ENCODE measurements at regions not wholly inside any gene's neighbourhood (a gene's known extent, or its start where the extent isn't known, plus 50 kb on each side); places are given as distances from the start of the nearest gene placed in this dataset.

DNA sequence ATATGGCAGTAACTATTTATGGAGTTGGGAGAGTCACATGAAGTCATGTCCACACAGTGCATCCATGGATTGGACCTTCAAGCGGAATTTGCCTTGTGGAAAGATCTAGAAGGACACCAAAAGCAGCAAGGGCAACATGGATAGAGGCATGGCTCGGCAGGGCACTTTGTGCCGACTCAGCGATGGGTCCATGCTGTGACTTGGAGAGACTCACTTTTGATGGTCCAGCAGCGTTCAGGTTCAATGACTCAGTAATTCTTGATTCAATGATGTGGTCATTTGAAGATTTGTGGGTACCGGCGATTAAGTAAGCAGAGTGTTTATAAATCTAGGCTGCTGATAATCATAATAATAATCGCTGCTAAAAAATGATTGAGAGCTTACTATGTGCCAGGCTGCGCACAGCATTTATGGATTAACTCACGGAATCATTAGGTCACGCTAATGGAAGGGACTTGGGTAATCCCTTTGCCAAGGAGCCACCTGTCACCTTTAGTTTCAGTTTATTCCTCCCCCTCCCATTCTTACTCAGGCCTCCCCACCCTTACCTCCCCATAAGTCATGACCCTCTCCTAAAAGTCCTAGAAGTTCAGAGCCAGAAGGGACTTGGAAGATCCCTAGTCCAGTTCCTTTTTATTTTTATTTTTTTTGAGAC lies 127.5 kb upstream of the CRHR1 start:
- Histone ChIP-seq H3K27ac (no peak overlapping the region), H3K4me3 (no peak overlapping the region)
- TF ChIP-seq, protein P1, sequence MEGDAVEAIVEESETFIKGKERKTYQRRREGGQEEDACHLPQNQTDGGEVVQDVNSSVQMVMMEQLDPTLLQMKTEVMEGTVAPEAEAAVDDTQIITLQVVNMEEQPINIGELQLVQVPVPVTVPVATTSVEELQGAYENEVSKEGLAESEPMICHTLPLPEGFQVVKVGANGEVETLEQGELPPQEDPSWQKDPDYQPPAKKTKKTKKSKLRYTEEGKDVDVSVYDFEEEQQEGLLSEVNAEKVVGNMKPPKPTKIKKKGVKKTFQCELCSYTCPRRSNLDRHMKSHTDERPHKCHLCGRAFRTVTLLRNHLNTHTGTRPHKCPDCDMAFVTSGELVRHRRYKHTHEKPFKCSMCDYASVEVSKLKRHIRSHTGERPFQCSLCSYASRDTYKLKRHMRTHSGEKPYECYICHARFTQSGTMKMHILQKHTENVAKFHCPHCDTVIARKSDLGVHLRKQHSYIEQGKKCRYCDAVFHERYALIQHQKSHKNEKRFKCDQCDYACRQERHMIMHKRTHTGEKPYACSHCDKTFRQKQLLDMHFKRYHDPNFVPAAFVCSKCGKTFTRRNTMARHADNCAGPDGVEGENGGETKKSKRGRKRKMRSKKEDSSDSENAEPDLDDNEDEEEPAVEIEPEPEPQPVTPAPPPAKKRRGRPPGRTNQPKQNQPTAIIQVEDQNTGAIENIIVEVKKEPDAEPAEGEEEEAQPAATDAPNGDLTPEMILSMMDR (IDR thresholded peaks at IDR 0.05) = no peak
- no peak for DNase-seq (ENCODE audit: low spot score)

DNA sequence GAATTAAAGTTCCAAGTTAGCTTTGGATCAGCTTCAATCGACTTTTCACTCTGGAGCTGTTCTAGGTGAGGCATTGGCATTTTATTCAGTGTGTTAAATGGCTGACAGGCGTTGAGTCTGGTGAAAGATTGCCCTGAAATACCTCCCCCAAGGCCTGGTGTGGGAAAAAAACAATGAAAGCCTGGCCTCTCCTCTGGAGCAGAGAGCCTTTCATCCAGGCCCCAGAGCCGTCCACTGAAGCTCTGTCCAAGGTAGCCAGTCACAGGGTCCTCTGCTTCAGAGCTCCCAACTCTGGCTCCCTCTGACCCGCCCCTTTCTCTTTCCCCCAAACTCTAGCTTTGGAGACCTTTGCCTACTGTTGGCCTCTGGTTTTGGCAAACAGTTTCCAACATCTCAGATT lies 123.6 kb upstream of the CRHR1 start:
- no peak for DNase-seq (ENCODE audit: low spot score)
- TF ChIP-seq, protein P1 (IDR thresholded peaks at IDR 0.05) = no peak
- H3K4me3 ChIP-seq = no peak overlapping the region

GRCh38 chr17:45662432-45662831 lies 121.7 kb upstream of the CRHR1 start:
- Histone ChIP-seq H3K4me3 (no peak overlapping the region), H3K27ac (no peak overlapping the region)
- TF ChIP-seq, protein P1 (IDR thresholded peaks at IDR 0.05) = no peak
- DNase-seq (ENCODE audit: low spot score) = no peak

More for the DNA sequence above, 123.6 kb upstream of the CRHR1 start:
- H3K27ac ChIP-seq = no peak overlapping the region

DNA sequence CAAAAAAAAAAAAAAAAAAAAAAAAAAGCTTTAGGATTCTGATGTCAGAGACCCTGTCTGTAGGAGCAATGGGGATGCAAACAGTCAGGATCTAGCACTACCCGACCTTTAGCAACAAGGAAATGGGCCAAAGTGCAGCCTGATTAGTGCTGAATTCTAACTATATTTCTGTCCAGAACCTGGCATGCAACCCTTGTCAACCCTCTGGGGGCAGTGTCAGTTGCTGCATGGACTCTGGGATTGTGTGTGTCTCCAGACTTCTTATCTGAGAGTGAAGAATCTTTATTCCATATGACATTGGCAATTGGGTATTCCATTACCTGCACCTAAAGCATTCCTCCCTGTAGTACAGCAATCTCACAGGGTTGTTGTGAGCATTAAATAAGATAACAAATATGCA lies 120.3 kb upstream of the CRHR1 start:
- TF ChIP-seq, protein P1 (IDR thresholded peaks at IDR 0.05) = no peak

GRCh38 chr17:45664921-45665320 lies 119.2 kb upstream of the CRHR1 start:
- TF ChIP-seq, protein P1 (IDR thresholded peaks at IDR 0.05) = no peak
- Histone ChIP-seq H3K4me3 (no peak overlapping the region), H3K27ac (no peak overlapping the region)
- DNase-seq (ENCODE audit: low spot score) = no peak

More for the DNA sequence above, 120.3 kb upstream of the CRHR1 start:
- Histone ChIP-seq H3K4me3 (no peak overlapping the region), H3K27ac (no peak overlapping the region)
- DNase-seq (ENCODE audit: low spot score) = no peak

GRCh38 chr17:45666046-45666600 lies 118.0 kb upstream of the CRHR1 start:
- TF ChIP-seq, protein P1 (IDR thresholded peaks at IDR 0.05) = no peak
- Histone ChIP-seq H3K4me3 (no peak overlapping the region), H3K27ac (no peak overlapping the region)
- DNase-seq (ENCODE audit: low spot score) = no peak

GRCh38 chr17:45666641-45667040 lies 117.5 kb upstream of the CRHR1 start:
- DNase-seq (ENCODE audit: low spot score) = no peak
- no peak overlapping the region for H3K4me3 ChIP-seq
- H3K27ac ChIP-seq = no peak overlapping the region
- TF ChIP-seq, protein P1 (IDR thresholded peaks at IDR 0.05) = no peak

All from coronary artery (tissue), 2 donors.